RPMI7951 (cell line): ENCODE measurements at regions not wholly inside any gene's neighbourhood (a gene's known extent, or its start where the extent isn't known, plus 50 kb on each side); places are given as distances from the start of the nearest gene placed in this dataset.

ENCODE experiments used
- DNase-seq: peaks from one replicate; pipeline ENCODE4 v3.0.0-alpha.2; 2012; ENCODE audit warnings: low read depth

DNA sequence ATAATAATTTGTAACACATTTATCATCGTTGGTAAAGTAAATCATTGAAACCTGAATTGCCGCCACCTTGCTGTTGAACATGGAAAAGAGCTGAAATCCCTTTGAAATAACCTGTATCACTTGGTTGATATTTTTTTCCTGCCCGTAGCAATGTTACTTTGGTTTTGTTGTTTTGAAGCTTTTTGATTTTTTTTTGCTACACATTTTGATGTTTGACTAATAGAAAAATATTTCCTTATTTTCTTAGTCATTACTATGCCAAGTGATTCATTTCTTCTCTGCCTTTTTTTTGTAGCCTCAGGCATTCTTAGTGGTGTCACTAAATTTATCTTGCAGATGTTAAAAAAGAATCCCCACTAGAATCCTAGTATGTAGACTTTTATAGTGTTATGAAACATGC is 235.1 kb upstream of the MEOX2 start:
- peak; percentile 44 for DNase-seq

DNA sequence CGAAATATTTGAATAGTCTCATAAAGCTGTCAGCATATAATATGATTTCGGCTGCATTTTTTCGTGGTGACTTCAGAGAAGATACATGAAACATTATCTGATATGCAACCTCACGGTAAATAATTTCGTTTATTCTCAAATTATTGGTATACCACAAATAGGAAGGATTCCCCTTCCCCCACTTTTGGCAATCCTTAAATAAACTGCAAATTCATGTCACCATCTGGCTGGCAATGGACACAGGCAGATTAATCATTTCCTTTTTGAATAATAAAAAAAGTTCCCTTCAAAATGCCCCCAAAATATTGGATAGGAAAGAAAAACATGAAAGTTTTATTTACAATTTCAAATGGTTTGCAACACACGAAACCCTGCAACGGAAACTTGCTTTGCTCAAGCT is 234.5 kb upstream of the MEOX2 start:
- no peak for DNase-seq

DNA sequence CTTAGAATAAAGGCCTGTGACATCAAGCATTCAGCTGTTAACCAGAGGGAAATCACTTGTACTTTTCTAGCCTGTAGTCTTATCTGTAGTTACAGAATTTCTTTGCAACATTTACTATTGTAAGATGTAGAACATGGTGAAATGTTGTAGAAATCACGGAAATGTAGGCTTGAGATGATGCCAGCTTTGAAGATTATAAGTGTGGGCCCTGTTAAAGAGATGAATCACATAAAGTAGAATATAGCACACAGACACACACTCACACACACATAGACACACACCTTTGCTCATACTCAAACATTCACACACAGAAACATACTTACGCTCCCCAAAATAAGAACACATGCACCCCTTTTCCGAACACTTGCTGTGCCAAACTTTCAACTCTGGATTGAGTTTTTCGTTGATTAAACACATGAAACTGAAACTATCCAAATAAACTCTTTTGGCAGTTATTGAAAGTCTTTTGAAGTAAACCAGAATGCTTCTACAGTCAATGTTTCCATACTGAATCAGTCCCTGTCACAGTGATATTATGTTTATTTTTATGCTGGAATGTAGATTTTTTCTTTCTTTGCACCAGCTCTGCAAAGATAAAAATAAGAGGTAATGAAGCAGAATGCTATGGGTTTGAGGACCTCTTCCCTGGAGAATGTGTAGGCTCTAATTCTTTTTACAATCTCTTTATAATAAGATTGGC is 230.3 kb upstream of the MEOX2 start:
- no peak for DNase-seq

DNA sequence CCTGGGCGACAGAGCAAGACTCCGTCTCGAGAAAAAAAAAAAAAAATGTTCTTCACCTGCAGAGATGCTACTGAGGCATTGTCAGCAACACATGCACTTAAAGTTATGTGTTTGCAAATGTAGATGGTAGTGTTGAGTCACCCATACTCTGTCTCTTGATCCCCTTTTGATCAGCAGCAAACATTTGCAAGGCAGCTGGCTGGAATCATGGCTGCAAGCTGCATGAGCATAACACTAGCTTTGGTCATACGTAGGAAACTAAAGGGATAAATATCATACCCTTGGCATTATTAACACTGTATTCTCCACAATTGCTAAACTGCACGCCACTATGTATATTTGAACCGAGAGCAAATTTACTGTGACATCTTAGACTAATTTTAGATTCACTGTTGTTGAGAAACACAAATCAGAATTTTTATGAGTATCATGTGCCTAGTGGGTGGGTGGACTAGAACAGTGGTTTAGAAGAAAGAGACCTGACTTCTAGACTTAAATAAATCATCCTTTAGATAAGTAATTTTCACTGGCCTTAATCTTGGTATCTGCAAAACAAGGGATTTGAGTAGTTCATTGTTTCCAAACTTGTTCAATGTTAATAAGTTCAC is 229.3 kb upstream of the MEOX2 start:
- DNase-seq: no peak

DNA sequence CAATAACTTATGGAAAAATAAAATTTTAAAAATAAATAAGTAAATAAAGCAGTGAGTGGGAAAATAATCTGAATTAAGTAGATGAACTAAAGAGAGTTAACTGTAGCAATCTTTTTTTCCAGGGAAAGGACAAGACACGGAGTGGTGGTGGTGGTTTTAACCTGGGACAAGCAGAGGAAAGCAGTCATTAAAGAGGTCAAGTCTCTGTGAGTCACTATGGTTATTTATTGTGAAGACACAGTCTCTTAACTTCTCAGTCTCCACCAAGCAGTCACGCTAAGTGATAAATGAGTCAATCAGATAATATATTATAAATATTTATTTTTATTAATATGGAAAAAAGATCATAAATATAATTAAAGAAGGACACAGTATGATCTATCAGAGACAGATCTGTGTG is 228.1 kb upstream of the MEOX2 start:
- DNase-seq: no peak

DNA sequence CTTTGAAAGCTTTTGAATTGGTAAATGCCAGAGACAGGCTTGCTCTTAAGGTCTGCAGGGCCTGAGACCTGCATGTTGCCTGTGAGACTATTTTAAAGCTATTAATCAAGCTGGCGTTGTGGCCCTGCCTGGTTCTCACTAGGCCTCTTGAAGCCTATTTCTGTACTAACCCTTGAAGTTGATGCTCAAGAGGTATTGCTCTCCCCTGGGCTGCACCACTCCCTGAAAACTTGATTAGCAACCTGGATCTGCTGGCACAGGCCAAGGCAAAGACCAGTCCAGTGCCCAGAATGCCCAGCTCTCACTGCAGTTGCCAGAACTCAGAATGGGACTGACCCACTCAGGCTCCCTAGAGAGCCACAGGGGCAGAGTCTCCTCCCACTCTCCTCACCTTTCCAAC is 220.0 kb upstream of the MEOX2 start:
- no peak for DNase-seq

DNA sequence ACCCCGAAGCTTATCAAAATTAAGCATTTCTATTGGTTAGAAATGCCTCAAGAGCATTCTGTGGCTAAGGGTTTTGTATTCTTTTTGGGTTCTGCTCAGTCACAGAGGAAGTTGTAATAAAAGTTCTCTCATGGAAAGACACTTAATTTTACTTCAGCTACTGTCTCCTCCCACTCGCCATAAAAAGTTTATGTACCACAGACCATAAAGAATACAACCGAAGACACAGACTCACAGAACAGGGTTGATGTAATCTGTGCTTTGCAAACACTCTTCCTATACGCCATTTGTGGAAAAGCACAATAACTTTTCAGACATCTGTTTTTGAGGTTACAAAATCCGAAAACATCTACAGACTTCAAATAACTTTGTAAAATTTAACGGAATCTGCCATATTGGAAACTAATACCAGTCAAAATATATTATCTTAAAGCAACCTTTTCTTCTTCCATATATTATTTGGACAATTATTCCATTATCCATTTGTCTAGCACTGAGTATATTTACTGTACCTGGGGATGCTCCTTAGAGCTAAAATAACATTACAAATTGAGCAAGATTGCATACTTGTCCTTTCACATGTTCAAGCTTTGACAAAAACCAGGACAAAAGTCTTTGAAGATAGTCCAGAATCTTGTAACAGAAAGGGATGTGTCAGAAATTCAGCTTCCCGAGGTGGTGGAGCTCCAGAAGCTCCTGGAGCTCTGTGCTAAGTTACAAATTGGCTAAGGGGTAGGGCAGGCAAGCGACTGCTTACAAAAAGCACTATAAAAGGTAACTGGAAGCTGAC is 219.0 kb upstream of the MEOX2 start:
- no peak for DNase-seq

DNA sequence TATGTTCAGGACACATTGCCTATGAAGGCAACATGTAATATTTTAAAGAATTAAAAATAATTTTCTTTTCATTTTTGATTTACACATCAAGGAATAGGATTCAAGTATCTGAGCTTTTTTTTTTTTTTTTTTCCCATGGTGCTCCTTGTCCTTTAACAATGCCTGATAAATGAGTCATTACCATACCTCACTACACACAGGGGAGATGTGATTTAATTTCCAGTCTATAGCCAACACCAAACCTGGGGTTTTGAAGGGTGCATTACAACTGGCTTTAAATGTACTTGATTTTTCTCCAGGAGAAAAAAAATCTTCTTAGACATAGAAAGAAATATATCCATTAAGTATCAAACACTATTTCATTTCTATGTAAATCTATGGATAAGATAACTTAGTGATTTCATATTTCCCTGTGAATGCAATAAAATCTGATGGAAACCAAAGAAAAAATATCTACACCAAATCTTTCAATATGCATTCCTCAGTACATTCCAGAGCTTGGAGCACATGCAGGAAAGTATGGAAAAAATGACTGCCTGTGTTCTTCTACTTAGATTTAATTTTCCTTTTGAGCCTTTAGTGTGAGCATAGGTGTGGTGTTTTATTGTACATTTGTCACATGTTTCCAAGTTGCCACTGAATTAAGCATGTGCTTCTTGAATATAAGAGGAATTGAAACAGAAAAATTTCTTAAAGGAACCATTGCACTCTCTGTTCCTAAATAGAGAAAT is 204.8 kb upstream of the MEOX2 start:
- no peak for DNase-seq

DNA sequence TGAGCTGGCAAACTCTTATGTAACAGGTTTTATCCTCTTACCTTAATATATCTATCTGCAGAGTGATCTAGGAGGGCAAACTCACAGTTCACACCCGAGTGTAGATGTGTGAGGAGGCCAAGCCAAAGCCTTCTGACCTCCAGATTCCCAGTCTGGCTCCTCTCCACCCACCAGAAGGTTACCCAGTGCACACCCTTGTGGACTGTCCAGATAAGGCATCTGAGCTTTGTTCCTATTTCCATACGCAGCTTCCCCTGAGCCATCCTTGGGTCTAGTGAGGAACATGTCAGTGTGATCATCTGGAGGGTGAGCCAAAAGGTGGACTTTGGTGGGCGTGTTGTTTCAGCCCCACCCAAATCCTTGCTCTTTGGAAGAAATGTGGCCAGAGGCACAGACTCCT is 203.0 kb upstream of the MEOX2 start:
- DNase-seq: no peak

DNA sequence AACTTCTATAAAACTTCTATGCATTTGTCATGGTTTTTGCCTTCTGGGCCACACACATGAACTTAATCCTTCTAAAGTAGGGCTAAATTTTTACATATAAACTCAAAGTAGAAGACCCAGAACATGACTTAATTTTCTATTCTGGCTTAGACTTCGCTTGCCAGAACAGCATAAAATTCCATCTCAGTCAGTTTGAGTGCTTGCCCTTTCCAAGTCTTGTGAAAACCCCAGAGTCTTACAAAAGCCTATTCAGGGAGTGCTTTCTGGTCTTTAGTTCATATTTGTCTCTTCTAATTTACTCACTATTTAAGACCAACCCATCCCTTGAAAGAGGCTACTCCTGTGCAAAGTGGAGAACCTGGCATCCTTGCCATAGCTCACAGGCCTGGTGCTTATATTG is 201.6 kb upstream of the MEOX2 start:
- DNase-seq: no peak

DNA sequence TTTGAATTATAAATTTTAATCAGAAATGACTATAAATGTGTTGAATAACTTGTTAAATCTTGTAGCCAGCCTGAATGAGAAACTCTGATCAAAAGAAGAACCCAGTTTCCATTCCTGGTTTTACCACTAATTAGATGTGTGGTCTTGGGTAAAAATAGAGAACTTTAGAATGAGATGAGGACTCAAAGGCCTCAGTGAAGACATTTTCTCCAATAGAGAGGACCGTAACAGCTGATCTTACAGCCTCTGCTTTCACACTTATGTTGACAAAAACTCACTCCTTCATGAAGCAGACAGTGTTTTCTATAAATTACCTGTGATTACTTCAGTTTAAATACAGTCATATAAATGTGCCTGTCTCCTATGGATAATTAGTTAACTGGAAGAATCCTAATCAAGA is 200.1 kb upstream of the MEOX2 start:
- no peak for DNase-seq

DNA sequence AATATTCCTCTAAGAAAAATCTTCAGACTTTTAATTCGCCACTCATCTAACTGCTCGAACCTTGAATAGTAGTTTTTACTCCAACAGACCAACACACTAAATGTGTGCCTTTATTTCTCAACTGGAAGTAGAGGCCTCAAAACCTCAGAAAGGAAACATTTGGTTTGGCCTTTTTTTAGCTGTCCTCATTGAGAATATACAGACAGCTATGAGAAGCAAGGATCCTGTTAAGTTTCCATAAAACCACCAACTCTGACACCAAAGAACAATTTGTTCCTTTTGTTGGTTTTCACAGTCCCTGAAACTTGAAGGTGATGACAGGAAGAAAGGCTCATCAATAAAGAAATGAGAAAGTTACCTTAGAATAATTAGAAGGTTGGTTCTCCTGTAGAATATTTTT is 199.2 kb upstream of the MEOX2 start:
- DNase-seq: no peak

DNA sequence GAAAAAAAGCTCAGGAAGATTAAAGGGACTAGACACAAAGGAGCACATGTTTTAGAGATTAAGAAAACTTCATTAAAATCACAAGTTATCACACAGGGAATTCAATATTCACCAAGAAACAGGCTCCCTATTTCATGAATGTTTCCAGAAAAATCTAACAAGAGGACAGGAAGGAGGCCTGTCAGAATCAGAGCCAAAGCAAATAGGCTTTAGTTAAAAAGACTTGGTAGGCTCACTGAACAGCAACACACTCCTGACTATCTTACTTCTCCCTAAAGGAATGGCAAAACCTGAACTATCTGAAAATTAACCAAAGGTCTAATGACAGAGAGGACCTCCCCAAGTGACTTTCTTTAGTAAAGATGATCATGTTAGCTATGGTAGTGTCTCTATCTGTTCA is 188.3 kb upstream of the MEOX2 start:
- no peak for DNase-seq

DNA sequence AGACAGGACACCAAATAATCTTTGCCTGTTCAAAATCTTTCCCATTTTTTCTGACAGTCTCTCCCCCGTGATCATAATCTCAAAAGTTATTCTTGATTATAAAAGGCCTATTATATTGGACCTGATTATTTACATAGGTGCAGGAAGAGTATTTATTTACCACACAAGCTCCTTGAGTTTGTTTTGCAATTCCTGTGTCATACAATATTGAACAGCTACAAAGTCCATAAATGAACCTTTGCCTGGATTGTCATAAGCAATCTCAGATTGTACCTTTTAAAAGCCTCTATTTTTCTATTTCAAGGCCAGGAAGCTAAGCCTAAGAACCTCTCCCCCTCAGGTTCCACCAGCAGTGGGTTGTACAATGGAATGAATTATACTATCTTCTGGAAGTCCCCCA is 183.9 kb upstream of the MEOX2 start:
- no peak for DNase-seq

DNA sequence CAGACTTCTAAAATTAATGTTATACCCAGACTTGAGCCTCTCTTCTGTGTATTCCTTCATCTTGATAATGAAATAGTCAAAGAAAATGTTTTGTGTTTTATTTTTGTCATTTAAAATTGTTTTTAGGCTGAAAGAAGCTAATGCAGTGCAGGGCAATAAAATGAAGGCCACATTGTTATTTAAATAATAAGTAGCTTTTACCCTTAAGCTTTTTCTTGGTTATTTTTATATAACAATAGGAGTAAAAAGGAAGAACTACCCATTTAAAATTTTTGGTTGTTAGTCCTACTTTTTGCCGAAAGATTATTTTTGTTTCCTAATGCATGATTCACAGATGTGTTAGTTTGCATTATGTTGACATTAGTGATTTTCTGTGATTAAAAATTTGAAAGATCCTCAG is 181.0 kb upstream of the MEOX2 start:
- DNase-seq: no peak

DNA sequence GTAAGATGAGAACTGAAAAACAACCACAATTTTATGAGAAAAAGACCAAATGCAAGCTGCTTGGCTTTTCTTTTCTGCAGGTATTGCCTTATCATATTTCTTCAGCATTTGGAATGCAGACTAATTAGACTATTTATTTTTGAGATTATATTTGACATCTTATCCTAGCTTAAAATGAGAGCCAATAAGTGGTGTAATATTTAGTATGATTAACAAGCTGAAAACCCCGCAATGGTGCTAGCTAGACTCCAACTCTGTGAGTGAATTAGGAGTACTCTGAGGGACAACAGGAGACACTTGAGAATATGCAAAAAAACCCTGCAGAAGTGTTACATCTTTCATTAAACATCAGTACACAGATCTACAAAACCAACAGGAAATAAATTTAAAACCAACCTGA is 180.3 kb upstream of the MEOX2 start:
- DNase-seq: no peak

DNA sequence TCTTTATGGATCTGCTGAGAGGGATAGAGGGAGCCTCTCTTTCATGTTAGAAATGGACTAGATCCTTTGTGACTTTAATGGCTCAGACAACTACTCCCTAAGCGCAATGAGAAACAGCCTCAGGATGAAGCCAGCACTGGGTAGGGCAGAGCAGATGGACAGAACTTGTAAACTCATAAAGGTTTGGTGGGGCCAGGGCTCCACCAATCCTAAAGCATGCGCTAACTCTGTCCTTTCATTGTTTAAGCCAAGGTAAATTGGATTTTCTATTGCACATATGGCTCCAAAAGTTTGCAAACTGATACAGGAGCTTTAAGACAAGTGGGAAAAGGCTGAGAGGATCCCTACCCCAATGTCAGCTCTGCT is 178.1 kb upstream of the MEOX2 start:
- no peak for DNase-seq

DNA sequence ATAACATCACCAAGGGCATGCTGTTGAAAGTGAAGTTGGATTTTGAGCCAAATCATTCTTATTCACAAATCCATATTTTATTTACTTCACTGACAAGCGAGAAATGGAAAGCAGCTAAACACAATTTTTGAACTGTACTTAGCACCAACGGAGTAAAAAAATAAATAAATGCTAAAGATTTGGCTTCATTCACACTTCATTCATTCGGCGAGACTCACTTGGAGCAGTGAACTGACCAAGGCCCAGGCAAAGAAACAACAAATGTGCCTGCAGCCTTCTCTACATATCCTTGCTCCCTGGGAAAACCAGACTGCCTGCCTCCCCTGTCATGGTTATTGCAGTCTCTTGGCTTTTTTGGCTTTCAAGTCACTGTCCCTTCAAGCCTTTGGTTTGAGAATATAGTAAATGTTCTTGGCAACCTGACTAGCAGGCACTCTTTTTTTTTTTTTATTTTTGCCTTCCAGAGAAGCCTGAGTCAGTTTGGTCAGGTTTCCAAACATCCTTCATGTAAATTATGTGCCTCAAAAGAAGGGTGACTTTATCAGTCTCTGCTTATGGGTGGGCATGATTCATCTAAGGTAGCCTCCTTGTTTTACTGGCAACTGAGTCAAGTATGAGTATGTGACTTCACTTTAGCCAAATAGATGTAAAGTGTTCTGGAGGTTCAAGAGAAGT is 177.6 kb upstream of the MEOX2 start:
- DNase-seq: no peak

DNA sequence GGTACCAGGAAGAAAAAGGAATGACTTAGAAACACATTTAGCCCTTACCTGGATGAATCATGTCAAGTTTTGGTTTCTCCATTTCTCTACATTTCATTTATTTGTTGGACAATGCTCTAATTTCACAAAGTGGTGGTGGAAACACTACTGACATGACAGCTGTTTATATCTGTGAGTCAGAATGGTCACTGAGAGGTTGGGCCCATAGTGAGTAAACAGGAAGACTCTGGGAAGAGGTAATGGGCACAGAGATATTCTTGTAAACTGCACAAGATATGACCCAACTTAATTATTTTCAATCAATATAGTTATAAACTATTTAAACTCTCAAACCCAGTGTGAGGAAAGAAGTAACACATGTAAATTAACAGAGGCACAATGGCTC is 176.3 kb upstream of the MEOX2 start:
- no peak for DNase-seq

DNA sequence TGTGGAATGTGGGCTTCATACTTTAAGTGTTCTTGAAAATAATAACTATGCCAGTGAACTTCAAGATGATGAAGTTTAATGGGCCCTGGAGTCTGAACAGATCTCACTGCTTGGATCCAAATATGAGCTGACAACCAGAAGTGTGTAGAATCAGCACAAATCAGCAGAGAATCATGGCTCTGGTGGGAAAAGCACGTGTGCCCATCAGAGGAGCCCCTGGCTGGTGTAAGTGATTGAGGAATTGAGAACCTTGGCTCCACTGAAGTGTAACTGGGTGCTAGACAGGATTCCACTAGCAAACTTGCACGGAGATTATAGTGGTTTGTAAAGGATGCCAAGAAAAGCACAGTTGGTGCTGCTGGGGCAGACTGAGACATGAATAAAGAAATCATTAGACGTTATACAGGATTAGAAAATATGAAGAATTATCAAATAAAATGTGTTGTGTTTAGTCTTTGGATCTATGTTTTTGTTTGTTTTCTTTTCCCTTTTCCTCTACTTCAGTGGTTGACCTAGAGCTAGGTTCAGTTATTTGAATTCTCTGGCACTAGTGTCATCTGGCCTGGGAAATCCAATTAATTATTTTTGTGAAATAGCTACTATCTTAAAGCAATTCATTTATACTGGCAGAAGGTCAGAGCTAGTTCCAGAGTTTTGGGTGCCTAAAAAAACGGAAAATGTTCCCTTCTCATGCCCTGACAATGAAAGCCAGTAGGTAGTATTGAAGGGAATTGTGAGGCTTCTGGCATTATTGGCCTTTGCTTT is 175.7 kb upstream of the MEOX2 start:
- DNase-seq: no peak

DNA sequence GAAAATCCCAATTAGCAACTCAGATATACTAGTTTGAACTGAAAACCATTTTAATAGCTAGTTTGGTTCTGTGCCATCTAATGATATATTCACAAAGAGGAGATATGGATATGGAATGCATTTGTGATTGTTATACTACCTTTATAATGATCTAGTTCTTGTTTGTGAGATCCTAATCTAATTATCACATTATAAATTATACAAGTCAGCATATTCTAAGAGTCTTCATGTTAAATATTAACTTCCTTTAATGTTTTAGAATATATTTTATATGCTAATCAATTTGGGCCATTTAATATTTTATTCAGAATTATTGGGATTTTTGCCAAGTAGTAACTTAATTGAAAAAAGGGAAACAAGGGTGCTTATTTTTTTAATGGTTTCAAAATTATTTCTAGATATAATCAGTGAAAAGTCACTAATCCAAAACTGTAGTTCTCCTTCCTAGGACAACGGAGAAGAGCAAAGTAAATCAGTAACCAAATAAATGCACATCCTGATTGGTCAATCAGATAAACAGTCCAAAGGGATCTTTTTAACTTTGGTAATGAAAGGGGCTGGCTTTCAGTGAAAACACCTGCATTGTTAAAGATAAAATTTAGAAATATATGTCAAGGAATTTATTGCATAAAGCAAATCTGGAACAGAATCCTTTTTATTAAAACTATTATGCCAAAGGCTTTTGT is 173.9 kb upstream of the MEOX2 start:
- DNase-seq: no peak
